ENCODE measurements at regions not wholly inside any gene's neighbourhood (a gene's known extent, or its start where the extent isn't known, plus 50 kb on each side); places are given as distances from the start of the nearest gene placed in this dataset.

GRCh38 chr10:28897617-28898464 lies 220.5 kb downstream of the BAMBI start:
- TF ChIP-seq CTCF (IDR thresholded peaks at IDR 0.05) (no peak), EZH2 (IDR thresholded peaks at IDR 0.05) (no peak)

Data from neural progenitor cell (in vitro differentiated cells).